ENCODE measurements at regions not wholly inside any gene's neighbourhood (a gene's known extent, or its start where the extent isn't known, plus 50 kb on each side); places are given as distances from the start of the nearest gene placed in this dataset.
A peak's percentile ranks its signal among the peaks of the same experiment; 100 is the strongest.

- DNase-seq (no peak), ATAC-seq (ENCODE audit: low read depth in 2 of 2) (no peak)
- peaks cover 0 to 1% of the 10 kb centered on the region in 2 experiments for H3K9me3 ChIP-seq (ENCODE audit: control insufficient read depth in 2 of 2, low read length in 2 of 2)
- H3K4me3 Mint-ChIP-seq, result no peak overlapping the region
- H3K27ac ChIP-seq (ENCODE audit: insufficient read depth, low read length, poor library complexity, severe bottlenecking), result no peak overlapping the region
- no peaks in the 10 kb centered on the region for H3K27me3 ChIP-seq (ENCODE audit: control insufficient read depth, insufficient read depth, low read length)
- H3K36me3 ChIP-seq (ENCODE audit: control insufficient read depth, insufficient read depth, low read length), result no peaks in the 10 kb centered on the region
- H3K4me1 ChIP-seq (ENCODE audit: control insufficient read depth, insufficient read depth, low read length, poor library complexity, severe bottlenecking), result no peaks in the 10 kb centered on the region
- no peak overlapping the region for H3K4me3 ChIP-seq (ENCODE audit: low read depth, low read length)
- no peaks in the 10 kb centered on the region for H3K36me3 Mint-ChIP-seq
- no peaks in the 10 kb centered on the region for H3K4me1 Mint-ChIP-seq
- H3K27me3 Mint-ChIP-seq, result no peaks in the 10 kb centered on the region
- peaks cover 6 to 27% (median 8%) of the 10 kb centered on the region in 7 donors for H3K9me3 Mint-ChIP-seq
- H3K27ac Mint-ChIP-seq, result no peak overlapping the region
These were observed 598.4 kb downstream of the CBLN4 start for GRCh38 chr20:55406891-55407290.

DNA sequence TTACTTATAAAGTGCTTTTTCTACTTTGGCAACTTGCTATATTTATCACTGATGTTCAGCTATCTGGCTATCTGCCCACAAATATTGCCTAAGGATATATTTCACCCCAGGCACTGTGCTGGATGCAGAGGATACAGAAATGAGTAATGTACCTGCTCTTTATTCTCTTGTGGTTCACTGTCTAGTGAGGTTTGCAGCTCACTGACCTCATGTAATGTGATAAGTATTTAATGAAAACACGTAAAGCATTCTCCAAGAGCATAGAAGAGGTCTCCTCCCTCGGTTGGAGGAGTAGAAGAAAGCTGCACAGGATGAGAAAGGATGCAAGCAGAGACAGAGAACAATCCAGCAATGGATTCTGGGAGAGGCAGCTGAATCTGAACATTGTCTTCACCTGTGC is 610.7 kb downstream of the CBLN4 start:
- Histone ChIP-seq H3K4me3 (ENCODE audit: low read depth, low read length) (no peak overlapping the region), H3K4me1 (ENCODE audit: control insufficient read depth, insufficient read depth, low read length, poor library complexity, severe bottlenecking) (no peaks in the 10 kb centered on the region), H3K36me3 (ENCODE audit: control insufficient read depth, insufficient read depth, low read length) (no peaks in the 10 kb centered on the region), H3K27ac (ENCODE audit: insufficient read depth, low read length, poor library complexity, severe bottlenecking) (no peak overlapping the region), H3K9me3 (ENCODE audit: control insufficient read depth in 2 of 2, low read length in 2 of 2) (no peaks in the 10 kb centered on the region), H3K27me3 (ENCODE audit: control insufficient read depth, insufficient read depth, low read length) (no peaks in the 10 kb centered on the region)
- Mint-ChIP-seq H3K27me3 (no peaks in the 10 kb centered on the region), H3K4me1 (no peaks in the 10 kb centered on the region), H3K4me3 (no peak overlapping the region), H3K9me3 (peaks cover 0 to 7% (median 4%) of the 10 kb centered on the region in 7 donors), H3K27ac (no peak overlapping the region), H3K36me3 (no peaks in the 10 kb centered on the region)
- no peak for ATAC-seq (ENCODE audit: low read depth in 2 of 2)
- no peak for DNase-seq

DNA sequence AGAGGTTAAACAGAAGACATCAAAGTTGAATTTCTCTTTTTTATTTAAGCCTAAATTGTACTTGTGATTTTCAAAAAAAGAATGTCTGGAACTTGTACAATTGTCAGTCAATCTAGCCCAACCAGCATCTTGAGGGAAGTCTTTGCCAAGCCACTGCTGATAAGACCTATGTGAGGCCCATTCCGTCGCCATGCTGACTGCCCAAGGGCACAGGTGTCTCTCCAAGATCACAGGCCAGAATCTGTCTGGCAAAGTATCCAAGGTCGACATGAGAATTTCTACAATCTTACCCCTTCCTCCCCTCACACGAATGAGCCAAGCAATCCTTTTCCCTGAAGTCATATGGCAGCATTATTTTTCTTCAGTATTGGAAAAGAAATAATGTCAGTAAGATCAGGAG is 614.5 kb downstream of the CBLN4 start:
- no peak overlapping the region for H3K27ac ChIP-seq (ENCODE audit: insufficient read depth, low read length, poor library complexity, severe bottlenecking)
- no peak overlapping the region for H3K27ac Mint-ChIP-seq
- H3K27me3 Mint-ChIP-seq, result no peaks in the 10 kb centered on the region
- no peaks in the 10 kb centered on the region for H3K27me3 ChIP-seq (ENCODE audit: control insufficient read depth, insufficient read depth, low read length)
- H3K4me1 ChIP-seq (ENCODE audit: control insufficient read depth, insufficient read depth, low read length, poor library complexity, severe bottlenecking), result no peaks in the 10 kb centered on the region
- no peaks in the 10 kb centered on the region for H3K4me1 Mint-ChIP-seq
- no peaks in the 10 kb centered on the region for H3K36me3 ChIP-seq (ENCODE audit: control insufficient read depth, insufficient read depth, low read length)
- H3K4me3 Mint-ChIP-seq, result no peak overlapping the region
- no peak overlapping the region for H3K4me3 ChIP-seq (ENCODE audit: low read depth, low read length)
- peaks cover 4 to 16% (median 7%) of the 10 kb centered on the region in 7 donors for H3K9me3 Mint-ChIP-seq
- H3K9me3 ChIP-seq (ENCODE audit: control insufficient read depth in 2 of 2, low read length in 2 of 2), result no peaks in the 10 kb centered on the region
- no peaks in the 10 kb centered on the region for H3K36me3 Mint-ChIP-seq
- DNase-seq (no peak), ATAC-seq (ENCODE audit: low read depth in 2 of 2) (no peak)

- no peaks in the 10 kb centered on the region for H3K36me3 ChIP-seq (ENCODE audit: control insufficient read depth, insufficient read depth, low read length)
- H3K4me3 Mint-ChIP-seq, result no peak overlapping the region
- H3K4me1 ChIP-seq (ENCODE audit: control insufficient read depth, insufficient read depth, low read length, poor library complexity, severe bottlenecking), result no peaks in the 10 kb centered on the region
- peaks cover 3 to 24% (median 10%) of the 10 kb centered on the region in 7 donors for H3K9me3 Mint-ChIP-seq
- no peak overlapping the region for H3K27ac ChIP-seq (ENCODE audit: insufficient read depth, low read length, poor library complexity, severe bottlenecking)
- H3K4me1 Mint-ChIP-seq, result no peaks in the 10 kb centered on the region
- H3K27me3 ChIP-seq (ENCODE audit: control insufficient read depth, insufficient read depth, low read length), result no peaks in the 10 kb centered on the region
- H3K4me3 ChIP-seq (ENCODE audit: low read depth, low read length), result no peak overlapping the region
- H3K27ac Mint-ChIP-seq, result no peak overlapping the region
- ATAC-seq (ENCODE audit: low read depth in 2 of 2) (no peak), DNase-seq (no peak)
- H3K9me3 ChIP-seq (ENCODE audit: control insufficient read depth in 2 of 2, low read length in 2 of 2), result peaks cover 0 to 2% of the 10 kb centered on the region in 2 experiments
- no peaks in the 10 kb centered on the region for H3K27me3 Mint-ChIP-seq
- H3K36me3 Mint-ChIP-seq, result no peaks in the 10 kb centered on the region
These were observed 618.6 kb downstream of the CBLN4 start for GRCh38 chr20:55386686-55387085.

DNA sequence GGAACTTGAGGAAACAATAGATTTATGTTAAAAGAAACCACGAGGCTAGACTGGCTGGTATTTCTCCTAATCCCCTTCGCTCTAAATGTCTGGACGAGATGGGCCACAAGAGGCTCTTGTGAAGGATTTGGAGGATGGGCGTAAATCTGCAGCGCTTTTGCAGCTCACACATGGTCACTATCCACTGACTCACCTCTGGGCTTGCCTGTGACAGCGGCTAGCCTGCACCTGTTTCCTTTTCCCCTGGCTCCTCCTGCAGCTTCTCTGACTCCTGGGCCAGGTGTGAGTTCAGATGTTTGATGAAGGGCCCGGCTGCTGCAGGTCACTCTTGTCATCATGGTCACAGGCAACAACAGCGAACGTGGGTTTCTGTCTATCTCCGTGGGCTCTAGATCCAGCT is 629.4 kb downstream of the CBLN4 start:
- H3K27ac Mint-ChIP-seq, result peak overlapping the region in 1 of 3 donors; percentile 12
- no peak overlapping the region for H3K4me3 Mint-ChIP-seq
- Histone ChIP-seq H3K27ac (ENCODE audit: insufficient read depth, low read length, poor library complexity, severe bottlenecking) (no peak overlapping the region), H3K36me3 (ENCODE audit: control insufficient read depth, insufficient read depth, low read length) (no peaks in the 10 kb centered on the region), H3K9me3 (ENCODE audit: control insufficient read depth in 2 of 2, low read length in 2 of 2) (peaks cover 2 to 9% of the 10 kb centered on the region in 2 experiments), H3K4me3 (ENCODE audit: low read depth, low read length) (no peak overlapping the region), H3K4me1 (ENCODE audit: control insufficient read depth, insufficient read depth, low read length, poor library complexity, severe bottlenecking) (no peaks in the 10 kb centered on the region), H3K27me3 (ENCODE audit: control insufficient read depth, insufficient read depth, low read length) (no peaks in the 10 kb centered on the region)
- no peaks in the 10 kb centered on the region for H3K4me1 Mint-ChIP-seq
- H3K9me3 Mint-ChIP-seq, result peaks cover 4 to 15% (median 10%) of the 10 kb centered on the region in 7 donors
- H3K27me3 Mint-ChIP-seq, result no peaks in the 10 kb centered on the region
- ATAC-seq (ENCODE audit: low read depth in 2 of 2), result no peak
- no peaks in the 10 kb centered on the region for H3K36me3 Mint-ChIP-seq
- DNase-seq, result no peak

GRCh38 chr20:55365745-55366144 is 639.6 kb downstream of the CBLN4 start:
- H3K9me3 ChIP-seq (ENCODE audit: control insufficient read depth in 2 of 2, low read length in 2 of 2), result no peaks in the 10 kb centered on the region
- H3K4me1 ChIP-seq (ENCODE audit: control insufficient read depth, insufficient read depth, low read length, poor library complexity, severe bottlenecking), result no peaks in the 10 kb centered on the region
- Mint-ChIP-seq H3K36me3 (no peaks in the 10 kb centered on the region), H3K27me3 (no peaks in the 10 kb centered on the region), H3K9me3 (peaks cover 0 to 11% (median 5%) of the 10 kb centered on the region in 7 donors), H3K4me1 (no peaks in the 10 kb centered on the region), H3K27ac (no peak overlapping the region), H3K4me3 (no peak overlapping the region)
- no peaks in the 10 kb centered on the region for H3K27me3 ChIP-seq (ENCODE audit: control insufficient read depth, insufficient read depth, low read length)
- ATAC-seq (ENCODE audit: low read depth in 2 of 2) (no peak), DNase-seq (no peak)
- H3K27ac ChIP-seq (ENCODE audit: insufficient read depth, low read length, poor library complexity, severe bottlenecking), result no peak overlapping the region
- H3K36me3 ChIP-seq (ENCODE audit: control insufficient read depth, insufficient read depth, low read length), result no peaks in the 10 kb centered on the region
- H3K4me3 ChIP-seq (ENCODE audit: low read depth, low read length), result no peak overlapping the region

DNA sequence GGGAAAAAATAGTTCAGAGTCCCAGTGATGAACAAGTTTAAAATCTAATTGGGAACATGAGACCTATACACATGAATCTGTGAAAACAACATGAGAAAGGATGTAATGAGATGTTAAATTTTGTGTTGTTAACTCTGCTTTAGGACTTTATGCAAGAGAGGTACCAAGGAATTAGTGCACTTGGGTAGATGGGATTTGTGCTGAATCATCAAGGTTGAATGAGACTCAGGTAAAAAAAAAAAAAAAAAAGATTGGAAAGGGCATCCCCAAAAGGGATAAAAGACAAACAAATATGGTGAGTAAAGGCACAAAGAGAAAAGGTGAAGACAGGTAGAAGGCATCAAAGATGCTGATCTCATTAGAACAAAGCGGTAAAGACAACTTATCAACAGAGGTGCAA is 644.4 kb downstream of the CBLN4 start:
- Mint-ChIP-seq H3K27me3 (no peaks in the 10 kb centered on the region), H3K9me3 (peaks cover 0 to 13% (median 6%) of the 10 kb centered on the region in 7 donors), H3K4me3 (no peak overlapping the region), H3K36me3 (no peaks in the 10 kb centered on the region), H3K4me1 (no peaks in the 10 kb centered on the region), H3K27ac (no peak overlapping the region)
- DNase-seq (no peak), ATAC-seq (ENCODE audit: low read depth in 2 of 2) (no peak)
- H3K27ac ChIP-seq (ENCODE audit: insufficient read depth, low read length, poor library complexity, severe bottlenecking), result no peak overlapping the region
- H3K4me3 ChIP-seq (ENCODE audit: low read depth, low read length), result no peak overlapping the region
- H3K9me3 ChIP-seq (ENCODE audit: control insufficient read depth in 2 of 2, low read length in 2 of 2), result no peaks in the 10 kb centered on the region
- H3K36me3 ChIP-seq (ENCODE audit: control insufficient read depth, insufficient read depth, low read length), result no peaks in the 10 kb centered on the region
- H3K27me3 ChIP-seq (ENCODE audit: control insufficient read depth, insufficient read depth, low read length), result no peaks in the 10 kb centered on the region
- no peaks in the 10 kb centered on the region for H3K4me1 ChIP-seq (ENCODE audit: control insufficient read depth, insufficient read depth, low read length, poor library complexity, severe bottlenecking)

DNA sequence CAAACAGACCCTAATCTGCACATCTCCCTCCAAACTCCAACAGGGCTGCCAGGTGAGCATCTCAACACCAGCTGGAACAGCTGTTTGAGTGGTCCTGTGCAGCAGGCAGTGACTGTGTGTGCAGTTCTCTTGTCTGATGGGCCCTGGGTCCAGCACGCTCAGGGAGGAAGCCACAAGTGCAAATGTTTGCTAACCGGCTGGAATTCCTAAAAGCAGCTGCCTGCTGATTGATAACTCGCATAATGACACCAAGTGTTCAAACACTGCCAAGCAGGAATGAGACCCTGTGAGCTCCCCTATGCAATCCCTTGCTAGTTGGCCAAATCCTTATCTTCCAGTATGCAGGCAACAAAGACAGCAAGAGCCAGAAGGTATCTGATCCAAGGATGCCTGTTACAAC is 650.6 kb downstream of the CBLN4 start:
- Histone ChIP-seq H3K27me3 (ENCODE audit: control insufficient read depth, insufficient read depth, low read length) (no peaks in the 10 kb centered on the region), H3K27ac (ENCODE audit: insufficient read depth, low read length, poor library complexity, severe bottlenecking) (no peak overlapping the region), H3K4me3 (ENCODE audit: low read depth, low read length) (no peak overlapping the region), H3K9me3 (ENCODE audit: control insufficient read depth in 2 of 2, low read length in 2 of 2) (peaks cover 0 to 7% of the 10 kb centered on the region in 2 experiments), H3K36me3 (ENCODE audit: control insufficient read depth, insufficient read depth, low read length) (no peaks in the 10 kb centered on the region), H3K4me1 (ENCODE audit: control insufficient read depth, insufficient read depth, low read length, poor library complexity, severe bottlenecking) (no peaks in the 10 kb centered on the region)
- DNase-seq, result no peak
- H3K36me3 Mint-ChIP-seq, result no peaks in the 10 kb centered on the region
- ATAC-seq (ENCODE audit: low read depth in 2 of 2), result no peak
- no peak overlapping the region for H3K4me3 Mint-ChIP-seq
- no peak overlapping the region for H3K27ac Mint-ChIP-seq
- no peaks in the 10 kb centered on the region for H3K27me3 Mint-ChIP-seq
- H3K4me1 Mint-ChIP-seq, result no peaks in the 10 kb centered on the region
- H3K9me3 Mint-ChIP-seq, result peaks cover 0 to 19% (median 11%) of the 10 kb centered on the region in 7 donors

All from CD4-positive, CD25-positive, alpha-beta regulatory T cell (primary cell).